Tibial nerve (tissue), 3 donors: ENCODE measurements at regions not wholly inside any gene's neighbourhood (a gene's known extent, or its start where the extent isn't known, plus 50 kb on each side); places are given as distances from the start of the nearest gene placed in this dataset.

Experiments
- CTCF ChIP-seq, 5 experiments: fragments of 200-600 bp in 3 of 5; fragments of 450-650 bp in 2 of 5; sonication (generic) in 3 of 5; IDR thresholded peaks; one replicate each; pipeline ENCODE4 v1.5.1; 2016 to 2019; ENCODE audit warnings: antibody characterized with exemption in 5 of 5, mild to moderate bottlenecking in 3 of 5, moderate library complexity in 2 of 5
- POLR2A ChIP-seq, 2 donors: fragments of 450-650 bp; IDR thresholded peaks; one replicate each; pipeline ENCODE4 v1.6.1; 2017; ENCODE audit warnings: antibody characterized with exemption in 2 of 2, mild to moderate bottlenecking in 2 of 2, moderate library complexity in 2 of 2

- TF ChIP-seq CTCF (IDR thresholded peaks at IDR 0.05) (no peak), POLR2A (IDR thresholded peaks at IDR 0.05) (no peak)
Measured at GRCh38 chr2:144583741-144584453, 64.0 kb upstream of the ZEB2 start.
